Type B pancreatic cell (in vitro differentiated cells): ENCODE measurements at regions not wholly inside any gene's neighbourhood (a gene's known extent, or its start where the extent isn't known, plus 50 kb on each side); places are given as distances from the start of the nearest gene placed in this dataset.
"Not testable (repeated sequence)": the region's sequence is repeated elsewhere in the genome, so short reads cannot be mapped to it uniquely, and the experiment has no call there.

Experiments used
- DNase-seq: peaks from one replicate; pipeline ENCODE4 v3.0.0; 2021; ENCODE audit warnings: mixed read lengths; ENCODE audit not compliant: unreplicated experiment; ENCODE audit errors: extremely low spot score
- H3K27ac Mint-ChIP-seq: 2 replicates; pipeline ENCODE4 v1.8.0; 2021; ENCODE audit warnings: mild to moderate bottlenecking, mixed read lengths
- H3K27me3 Mint-ChIP-seq: 2 replicates; pipeline ENCODE4 v1.8.0; 2021; ENCODE audit warnings: mixed read lengths
- H3K36me3 Mint-ChIP-seq: 2 replicates; pipeline ENCODE4 v1.8.0; 2021; ENCODE audit warnings: mixed read lengths
- H3K4me1 Mint-ChIP-seq: one replicate; pipeline ENCODE4 v1.8.0; 2021; ENCODE audit warnings: mixed read lengths; ENCODE audit not compliant: unreplicated experiment
- H3K4me3 Mint-ChIP-seq: 2 replicates; pipeline ENCODE4 v1.8.0; 2021; ENCODE audit warnings: mild to moderate bottlenecking, mixed read lengths
- H3K9me3 Mint-ChIP-seq: 2 replicates; pipeline ENCODE4 v1.8.0; 2021; ENCODE audit warnings: mixed read lengths
- CTCF ChIP-seq: fragments of 200-600 bp; sonication (generic); conservative IDR thresholded peaks from 2 replicates; pipeline ENCODE4 v1.5.0; 2021; ENCODE audit warnings: antibody characterized with exemption, mild to moderate bottlenecking

- DNase-seq, result no peak
- Mint-ChIP-seq H3K9me3 (peaks cover 5% of the 10 kb centered on the region), H3K27ac (no peak overlapping the region), H3K4me3 (no peak overlapping the region), H3K4me1 (peaks cover 11% of the 10 kb centered on the region), H3K27me3 (no peaks in the 10 kb centered on the region), H3K36me3 (no peaks in the 10 kb centered on the region)
- no peak for TF ChIP-seq CTCF
Measured at GRCh38 chr1:82057011-82057410, 256.3 kb downstream of the ADGRL2 start.

- not testable (repeated sequence) for H3K27ac Mint-ChIP-seq, H3K27me3 Mint-ChIP-seq, H3K9me3 Mint-ChIP-seq, H3K36me3 Mint-ChIP-seq, H3K4me3 Mint-ChIP-seq, H3K4me1 Mint-ChIP-seq, DNase-seq
Measured at GRCh38 chr1:82055375-82055774, 254.6 kb downstream of the ADGRL2 start.

GRCh38 chr1:82052563-82052962 lies 251.8 kb downstream of the ADGRL2 start:
- Mint-ChIP-seq H3K27ac (no peak overlapping the region), H3K9me3 (peaks cover 5% of the 10 kb centered on the region), H3K4me3 (no peak overlapping the region), H3K4me1 (no peaks in the 10 kb centered on the region), H3K36me3 (no peaks in the 10 kb centered on the region), H3K27me3 (no peaks in the 10 kb centered on the region)
- no peak for DNase-seq
- no peak for TF ChIP-seq CTCF

GRCh38 chr1:82048596-82048995 lies 247.9 kb downstream of the ADGRL2 start:
- DNase-seq, result no peak
- no peak for TF ChIP-seq CTCF
- Mint-ChIP-seq H3K36me3 (no peaks in the 10 kb centered on the region), H3K4me1 (no peaks in the 10 kb centered on the region), H3K27ac (no peak overlapping the region), H3K27me3 (no peaks in the 10 kb centered on the region), H3K4me3 (no peak overlapping the region), H3K9me3 (no peaks in the 10 kb centered on the region)

GRCh38 chr1:82045221-82045620 lies 244.5 kb downstream of the ADGRL2 start:
- H3K9me3 Mint-ChIP-seq, result no peaks in the 10 kb centered on the region
- no peaks in the 10 kb centered on the region for H3K36me3 Mint-ChIP-seq
- TF ChIP-seq CTCF, result no peak
- no peaks in the 10 kb centered on the region for H3K4me1 Mint-ChIP-seq
- no peak overlapping the region for H3K4me3 Mint-ChIP-seq
- no peak overlapping the region for H3K27ac Mint-ChIP-seq
- DNase-seq, result no peak
- H3K27me3 Mint-ChIP-seq, result peaks cover 3% of the 10 kb centered on the region

- no peaks in the 10 kb centered on the region for H3K9me3 Mint-ChIP-seq
- TF ChIP-seq CTCF, result no peak
- no peak overlapping the region for H3K4me3 Mint-ChIP-seq
- no peaks in the 10 kb centered on the region for H3K36me3 Mint-ChIP-seq
- no peak overlapping the region for H3K27ac Mint-ChIP-seq
- H3K4me1 Mint-ChIP-seq, result no peaks in the 10 kb centered on the region
- no peak for DNase-seq
- peaks cover 3% of the 10 kb centered on the region for H3K27me3 Mint-ChIP-seq
Measured at GRCh38 chr1:82044536-82044935, 243.8 kb downstream of the ADGRL2 start.
